H1 (cell line): ENCODE measurements at regions not wholly inside any gene's neighbourhood (a gene's known extent, or its start where the extent isn't known, plus 50 kb on each side); places are given as distances from the start of the nearest gene placed in this dataset.

ENCODE experiments used
- BCL11A ChIP-seq, 2 experiments: IDR thresholded peaks; one replicate each; pipeline ENCODE4 v1.6.1; 2011; ENCODE audit warnings: low read depth in 2 of 2, low read length in 2 of 2, mild to moderate bottlenecking in 2 of 2
- JUND ChIP-seq: IDR thresholded peaks from 2 replicates; pipeline ENCODE4 v1.6.1; 2011; ENCODE audit warnings: mild to moderate bottlenecking, improper control_type of control experiment, low read length
- KDM5A ChIP-seq: fragments of 200-600 bp; IDR thresholded peaks from 2 replicates; pipeline ENCODE4 v1.7.1; 2012; ENCODE audit warnings: mild to moderate bottlenecking, low read length, inconsistent platforms, mixed read lengths
- MAFK ChIP-seq: IDR thresholded peaks from 2 replicates; pipeline ENCODE4 v1.6.1; 2012; ENCODE audit warnings: low read depth, mild to moderate bottlenecking, improper control_type of control experiment, low read length
- POLR2AphosphoS5 ChIP-seq: IDR thresholded peaks from 2 replicates; pipeline ENCODE4 v1.6.1; 2011; ENCODE audit warnings: low read depth, low read length
- SP2 ChIP-seq: IDR thresholded peaks from 2 replicates; pipeline ENCODE4 v1.6.1; 2012; ENCODE audit warnings: mild to moderate bottlenecking, low read length, inconsistent platforms
- SUZ12 ChIP-seq: fragments of 200-600 bp; sonication (generic); IDR thresholded peaks from 2 replicates; pipeline ENCODE4 v1.6.1; 2012; ENCODE audit warnings: mild to moderate bottlenecking, inconsistent platforms, low read length, moderate library complexity, mixed read lengths
- TAF1 ChIP-seq: IDR thresholded peaks from 2 replicates; pipeline ENCODE4 v1.6.1; 2011; ENCODE audit warnings: mild to moderate bottlenecking, low read depth, low read length
- TF ChIP-seq, protein P1 (sequence below): fragments of 300-600 bp; sonication (generic); IDR thresholded peaks from 2 replicates; pipeline ENCODE4 v1.7.1; 2012; ENCODE audit warnings: low read length, moderate library complexity, mild to moderate bottlenecking, inconsistent platforms; ENCODE audit not compliant: insufficient replicate concordance
- TF ChIP-seq, protein P2 (sequence below): IDR thresholded peaks from 2 replicates; pipeline ENCODE4 v1.6.1; 2012; ENCODE audit warnings: inconsistent platforms

DNA sequence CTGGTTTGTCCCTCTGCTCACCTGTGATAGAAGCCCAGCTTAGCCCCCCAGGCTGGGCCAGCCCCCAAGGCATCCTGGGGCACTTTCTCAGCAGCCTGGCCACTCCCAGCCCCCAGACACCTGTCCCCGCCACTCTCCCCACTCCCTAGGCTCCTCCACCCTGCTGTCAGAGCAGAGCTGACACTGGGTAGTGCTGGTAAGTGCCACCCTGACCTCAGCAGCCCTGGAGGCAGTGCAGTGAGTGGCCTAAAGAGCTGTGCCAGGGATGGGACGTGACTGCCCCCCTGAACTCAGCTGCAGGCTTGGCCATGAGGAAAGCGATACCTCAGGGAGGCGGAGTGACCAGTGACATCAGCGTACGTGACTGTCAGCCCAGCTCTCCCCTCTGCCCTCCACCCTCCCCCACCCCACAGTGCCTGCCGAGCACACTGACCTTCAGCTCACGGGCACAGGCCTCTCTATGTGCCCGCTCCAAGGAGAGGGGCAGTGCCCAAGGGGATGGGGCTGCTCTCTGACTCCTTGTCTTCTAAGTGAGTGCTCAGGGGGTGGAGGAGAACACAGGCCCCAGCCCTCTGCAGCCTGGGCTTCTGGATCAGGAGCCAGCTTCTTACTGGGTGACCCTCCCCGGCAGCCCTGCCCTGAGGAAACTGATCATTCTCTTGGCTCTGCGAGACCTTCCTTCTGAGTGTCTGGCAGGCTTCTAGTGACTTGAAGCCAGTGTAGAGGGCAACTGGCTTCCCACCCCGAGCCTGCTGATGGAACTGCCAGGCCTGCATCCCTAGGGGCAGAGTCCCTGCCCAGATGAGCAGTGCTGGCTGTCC, 172.7 kb downstream of the MRPL14 start (continued):
- TF ChIP-seq, protein P1, sequence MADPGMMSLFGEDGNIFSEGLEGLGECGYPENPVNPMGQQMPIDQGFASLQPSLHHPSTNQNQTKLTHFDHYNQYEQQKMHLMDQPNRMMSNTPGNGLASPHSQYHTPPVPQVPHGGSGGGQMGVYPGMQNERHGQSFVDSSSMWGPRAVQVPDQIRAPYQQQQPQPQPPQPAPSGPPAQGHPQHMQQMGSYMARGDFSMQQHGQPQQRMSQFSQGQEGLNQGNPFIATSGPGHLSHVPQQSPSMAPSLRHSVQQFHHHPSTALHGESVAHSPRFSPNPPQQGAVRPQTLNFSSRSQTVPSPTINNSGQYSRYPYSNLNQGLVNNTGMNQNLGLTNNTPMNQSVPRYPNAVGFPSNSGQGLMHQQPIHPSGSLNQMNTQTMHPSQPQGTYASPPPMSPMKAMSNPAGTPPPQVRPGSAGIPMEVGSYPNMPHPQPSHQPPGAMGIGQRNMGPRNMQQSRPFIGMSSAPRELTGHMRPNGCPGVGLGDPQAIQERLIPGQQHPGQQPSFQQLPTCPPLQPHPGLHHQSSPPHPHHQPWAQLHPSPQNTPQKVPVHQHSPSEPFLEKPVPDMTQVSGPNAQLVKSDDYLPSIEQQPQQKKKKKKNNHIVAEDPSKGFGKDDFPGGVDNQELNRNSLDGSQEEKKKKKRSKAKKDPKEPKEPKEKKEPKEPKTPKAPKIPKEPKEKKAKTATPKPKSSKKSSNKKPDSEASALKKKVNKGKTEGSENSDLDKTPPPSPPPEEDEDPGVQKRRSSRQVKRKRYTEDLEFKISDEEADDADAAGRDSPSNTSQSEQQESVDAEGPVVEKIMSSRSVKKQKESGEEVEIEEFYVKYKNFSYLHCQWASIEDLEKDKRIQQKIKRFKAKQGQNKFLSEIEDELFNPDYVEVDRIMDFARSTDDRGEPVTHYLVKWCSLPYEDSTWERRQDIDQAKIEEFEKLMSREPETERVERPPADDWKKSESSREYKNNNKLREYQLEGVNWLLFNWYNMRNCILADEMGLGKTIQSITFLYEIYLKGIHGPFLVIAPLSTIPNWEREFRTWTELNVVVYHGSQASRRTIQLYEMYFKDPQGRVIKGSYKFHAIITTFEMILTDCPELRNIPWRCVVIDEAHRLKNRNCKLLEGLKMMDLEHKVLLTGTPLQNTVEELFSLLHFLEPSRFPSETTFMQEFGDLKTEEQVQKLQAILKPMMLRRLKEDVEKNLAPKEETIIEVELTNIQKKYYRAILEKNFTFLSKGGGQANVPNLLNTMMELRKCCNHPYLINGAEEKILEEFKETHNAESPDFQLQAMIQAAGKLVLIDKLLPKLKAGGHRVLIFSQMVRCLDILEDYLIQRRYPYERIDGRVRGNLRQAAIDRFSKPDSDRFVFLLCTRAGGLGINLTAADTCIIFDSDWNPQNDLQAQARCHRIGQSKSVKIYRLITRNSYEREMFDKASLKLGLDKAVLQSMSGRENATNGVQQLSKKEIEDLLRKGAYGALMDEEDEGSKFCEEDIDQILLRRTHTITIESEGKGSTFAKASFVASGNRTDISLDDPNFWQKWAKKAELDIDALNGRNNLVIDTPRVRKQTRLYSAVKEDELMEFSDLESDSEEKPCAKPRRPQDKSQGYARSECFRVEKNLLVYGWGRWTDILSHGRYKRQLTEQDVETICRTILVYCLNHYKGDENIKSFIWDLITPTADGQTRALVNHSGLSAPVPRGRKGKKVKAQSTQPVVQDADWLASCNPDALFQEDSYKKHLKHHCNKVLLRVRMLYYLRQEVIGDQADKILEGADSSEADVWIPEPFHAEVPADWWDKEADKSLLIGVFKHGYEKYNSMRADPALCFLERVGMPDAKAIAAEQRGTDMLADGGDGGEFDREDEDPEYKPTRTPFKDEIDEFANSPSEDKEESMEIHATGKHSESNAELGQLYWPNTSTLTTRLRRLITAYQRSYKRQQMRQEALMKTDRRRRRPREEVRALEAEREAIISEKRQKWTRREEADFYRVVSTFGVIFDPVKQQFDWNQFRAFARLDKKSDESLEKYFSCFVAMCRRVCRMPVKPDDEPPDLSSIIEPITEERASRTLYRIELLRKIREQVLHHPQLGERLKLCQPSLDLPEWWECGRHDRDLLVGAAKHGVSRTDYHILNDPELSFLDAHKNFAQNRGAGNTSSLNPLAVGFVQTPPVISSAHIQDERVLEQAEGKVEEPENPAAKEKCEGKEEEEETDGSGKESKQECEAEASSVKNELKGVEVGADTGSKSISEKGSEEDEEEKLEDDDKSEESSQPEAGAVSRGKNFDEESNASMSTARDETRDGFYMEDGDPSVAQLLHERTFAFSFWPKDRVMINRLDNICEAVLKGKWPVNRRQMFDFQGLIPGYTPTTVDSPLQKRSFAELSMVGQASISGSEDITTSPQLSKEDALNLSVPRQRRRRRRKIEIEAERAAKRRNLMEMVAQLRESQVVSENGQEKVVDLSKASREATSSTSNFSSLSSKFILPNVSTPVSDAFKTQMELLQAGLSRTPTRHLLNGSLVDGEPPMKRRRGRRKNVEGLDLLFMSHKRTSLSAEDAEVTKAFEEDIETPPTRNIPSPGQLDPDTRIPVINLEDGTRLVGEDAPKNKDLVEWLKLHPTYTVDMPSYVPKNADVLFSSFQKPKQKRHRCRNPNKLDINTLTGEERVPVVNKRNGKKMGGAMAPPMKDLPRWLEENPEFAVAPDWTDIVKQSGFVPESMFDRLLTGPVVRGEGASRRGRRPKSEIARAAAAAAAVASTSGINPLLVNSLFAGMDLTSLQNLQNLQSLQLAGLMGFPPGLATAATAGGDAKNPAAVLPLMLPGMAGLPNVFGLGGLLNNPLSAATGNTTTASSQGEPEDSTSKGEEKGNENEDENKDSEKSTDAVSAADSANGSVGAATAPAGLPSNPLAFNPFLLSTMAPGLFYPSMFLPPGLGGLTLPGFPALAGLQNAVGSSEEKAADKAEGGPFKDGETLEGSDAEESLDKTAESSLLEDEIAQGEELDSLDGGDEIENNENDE, result no peak
- TF ChIP-seq MAFK (no peak), BCL11A (IDR thresholded peaks at IDR 0.05; ENCODE audit: low read depth in 2 of 2, low read length in 2 of 2) (no peak), POLR2AphosphoS5 (no peak), TAF1 (no peak), SP2 (no peak), KDM5A (no peak), JUND (no peak), SUZ12 (no peak)
- TF ChIP-seq, protein P2, sequence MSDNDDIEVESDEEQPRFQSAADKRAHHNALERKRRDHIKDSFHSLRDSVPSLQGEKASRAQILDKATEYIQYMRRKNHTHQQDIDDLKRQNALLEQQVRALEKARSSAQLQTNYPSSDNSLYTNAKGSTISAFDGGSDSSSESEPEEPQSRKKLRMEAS, result no peak
- TF ChIP-seq, all 59 proteins: peak for 0
